ENCODE measurements at regions not wholly inside any gene's neighbourhood (a gene's known extent, or its start where the extent isn't known, plus 50 kb on each side); places are given as distances from the start of the nearest gene placed in this dataset.

DNA sequence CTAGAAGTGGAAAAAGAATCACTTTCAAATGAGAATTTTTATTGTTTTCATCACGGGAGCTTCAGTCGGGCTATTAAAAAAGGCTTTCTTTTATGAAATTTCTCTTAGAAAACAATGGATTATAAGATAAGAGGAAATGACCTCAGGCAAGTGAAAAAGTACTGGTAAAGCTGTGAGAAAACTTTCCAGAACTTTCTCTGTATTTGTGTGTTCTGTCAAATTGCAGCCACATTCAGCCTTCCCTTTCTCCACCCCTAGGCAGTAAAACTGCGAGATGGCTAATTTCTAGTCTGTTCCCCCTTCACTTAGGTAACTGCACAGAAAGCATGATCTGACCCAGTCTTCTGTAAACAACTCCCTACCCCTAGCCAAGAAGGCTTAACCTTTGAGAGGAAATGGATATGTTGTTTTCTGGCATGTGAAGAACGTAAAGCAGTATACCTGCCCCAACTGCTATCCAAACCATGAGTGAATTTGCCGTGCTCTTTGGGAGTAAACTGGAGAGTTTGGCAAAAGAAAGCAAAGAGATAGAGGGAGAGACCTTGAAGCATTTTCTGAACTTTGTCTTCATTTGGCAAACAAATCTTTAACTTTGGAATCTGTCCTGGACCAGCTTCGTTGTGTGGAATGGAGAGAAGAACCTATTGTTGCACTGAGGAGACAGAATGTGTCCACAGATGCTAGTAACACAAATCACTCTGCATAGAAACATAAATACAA, 105.4 kb downstream of the ETAA1 start:
- no peaks in the 10 kb centered on the region for H3K36me3 Mint-ChIP-seq
- ATAC-seq, result no peak
- no peak overlapping the region for H3K27ac Mint-ChIP-seq
- H3K4me3 Mint-ChIP-seq, result no peak overlapping the region
- ChIA-PET CTCF (interaction anchor here (0.6 kb wide), 1 partner anchor 25 kb away, joined by 4 read pairs; no protein-coding TSS in a partner anchor), POLR2A (no interaction called here)
- peaks cover 3% of the 10 kb centered on the region; the same call in 1 of the 2 replicates for H3K9me3 Mint-ChIP-seq
- no peak for DNase-seq (ENCODE audit: low spot score)
- H3K4me1 Mint-ChIP-seq, result peaks cover 4% of the 10 kb centered on the region; the same call in 1 of the 2 replicates
- no peaks in the 10 kb centered on the region; the same call in none of the 2 replicates for H3K27me3 Mint-ChIP-seq (ENCODE audit: low read depth)
- no peak for TF ChIP-seq E2F1 (CRISPR knock-in tag; IDR thresholded peaks at IDR 0.05)
- TF ChIP-seq, protein P1, sequence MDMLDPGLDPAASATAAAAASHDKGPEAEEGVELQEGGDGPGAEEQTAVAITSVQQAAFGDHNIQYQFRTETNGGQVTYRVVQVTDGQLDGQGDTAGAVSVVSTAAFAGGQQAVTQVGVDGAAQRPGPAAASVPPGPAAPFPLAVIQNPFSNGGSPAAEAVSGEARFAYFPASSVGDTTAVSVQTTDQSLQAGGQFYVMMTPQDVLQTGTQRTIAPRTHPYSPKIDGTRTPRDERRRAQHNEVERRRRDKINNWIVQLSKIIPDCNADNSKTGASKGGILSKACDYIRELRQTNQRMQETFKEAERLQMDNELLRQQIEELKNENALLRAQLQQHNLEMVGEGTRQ (CRISPR knock-in tag; IDR thresholded peaks at IDR 0.05), result no peak
- TF ChIP-seq ZNF317 (CRISPR knock-in tag; IDR thresholded peaks at IDR 0.05; ENCODE audit: borderline replicate concordance, low read depth), result no peak
- TF ChIP-seq STAT6 (CRISPR knock-in tag; conservative IDR thresholded peaks at IDR 0.05; ENCODE audit: low read depth), result no peak

- H3K27ac Mint-ChIP-seq, result no peak overlapping the region
These were observed 106.1 kb downstream of the ETAA1 start for GRCh38 chr2:67503066-67503795.

More at GRCh38 chr2:67503066-67503795, 106.1 kb downstream of the ETAA1 start:
- no peak for ATAC-seq
- DNase-seq (ENCODE audit: low spot score), result no peak
- TF ChIP-seq, protein P2, sequence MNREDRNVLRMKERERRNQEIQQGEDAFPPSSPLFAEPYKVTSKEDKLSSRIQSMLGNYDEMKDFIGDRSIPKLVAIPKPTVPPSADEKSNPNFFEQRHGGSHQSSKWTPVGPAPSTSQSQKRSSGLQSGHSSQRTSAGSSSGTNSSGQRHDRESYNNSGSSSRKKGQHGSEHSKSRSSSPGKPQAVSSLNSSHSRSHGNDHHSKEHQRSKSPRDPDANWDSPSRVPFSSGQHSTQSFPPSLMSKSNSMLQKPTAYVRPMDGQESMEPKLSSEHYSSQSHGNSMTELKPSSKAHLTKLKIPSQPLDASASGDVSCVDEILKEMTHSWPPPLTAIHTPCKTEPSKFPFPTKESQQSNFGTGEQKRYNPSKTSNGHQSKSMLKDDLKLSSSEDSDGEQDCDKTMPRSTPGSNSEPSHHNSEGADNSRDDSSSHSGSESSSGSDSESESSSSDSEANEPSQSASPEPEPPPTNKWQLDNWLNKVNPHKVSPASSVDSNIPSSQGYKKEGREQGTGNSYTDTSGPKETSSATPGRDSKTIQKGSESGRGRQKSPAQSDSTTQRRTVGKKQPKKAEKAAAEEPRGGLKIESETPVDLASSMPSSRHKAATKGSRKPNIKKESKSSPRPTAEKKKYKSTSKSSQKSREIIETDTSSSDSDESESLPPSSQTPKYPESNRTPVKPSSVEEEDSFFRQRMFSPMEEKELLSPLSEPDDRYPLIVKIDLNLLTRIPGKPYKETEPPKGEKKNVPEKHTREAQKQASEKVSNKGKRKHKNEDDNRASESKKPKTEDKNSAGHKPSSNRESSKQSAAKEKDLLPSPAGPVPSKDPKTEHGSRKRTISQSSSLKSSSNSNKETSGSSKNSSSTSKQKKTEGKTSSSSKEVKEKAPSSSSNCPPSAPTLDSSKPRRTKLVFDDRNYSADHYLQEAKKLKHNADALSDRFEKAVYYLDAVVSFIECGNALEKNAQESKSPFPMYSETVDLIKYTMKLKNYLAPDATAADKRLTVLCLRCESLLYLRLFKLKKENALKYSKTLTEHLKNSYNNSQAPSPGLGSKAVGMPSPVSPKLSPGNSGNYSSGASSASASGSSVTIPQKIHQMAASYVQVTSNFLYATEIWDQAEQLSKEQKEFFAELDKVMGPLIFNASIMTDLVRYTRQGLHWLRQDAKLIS (CRISPR knock-in tag; IDR thresholded peaks at IDR 0.05; ENCODE audit: borderline replicate concordance), result no peak
- TF ChIP-seq HMGA2 (CRISPR knock-in tag; IDR thresholded peaks at IDR 0.05), result no peak
- no peak for TF ChIP-seq ATF1 (CRISPR knock-in tag; IDR thresholded peaks at IDR 0.05)
- no peak for TF ChIP-seq TCF7 (CRISPR knock-in tag; IDR thresholded peaks at IDR 0.05; ENCODE audit: low read depth)
- TF ChIP-seq GRHL2 (CRISPR knock-in tag; IDR thresholded peaks at IDR 0.05; ENCODE audit: insufficient replicate concordance, severe bottlenecking), result no peak
- no peak for TF ChIP-seq ZBTB21 (CRISPR knock-in tag; IDR thresholded peaks at IDR 0.05; ENCODE audit: borderline replicate concordance)
- no peak for TF ChIP-seq ZNF671 (CRISPR knock-in tag; IDR thresholded peaks at IDR 0.05)
- TF ChIP-seq, protein P3, sequence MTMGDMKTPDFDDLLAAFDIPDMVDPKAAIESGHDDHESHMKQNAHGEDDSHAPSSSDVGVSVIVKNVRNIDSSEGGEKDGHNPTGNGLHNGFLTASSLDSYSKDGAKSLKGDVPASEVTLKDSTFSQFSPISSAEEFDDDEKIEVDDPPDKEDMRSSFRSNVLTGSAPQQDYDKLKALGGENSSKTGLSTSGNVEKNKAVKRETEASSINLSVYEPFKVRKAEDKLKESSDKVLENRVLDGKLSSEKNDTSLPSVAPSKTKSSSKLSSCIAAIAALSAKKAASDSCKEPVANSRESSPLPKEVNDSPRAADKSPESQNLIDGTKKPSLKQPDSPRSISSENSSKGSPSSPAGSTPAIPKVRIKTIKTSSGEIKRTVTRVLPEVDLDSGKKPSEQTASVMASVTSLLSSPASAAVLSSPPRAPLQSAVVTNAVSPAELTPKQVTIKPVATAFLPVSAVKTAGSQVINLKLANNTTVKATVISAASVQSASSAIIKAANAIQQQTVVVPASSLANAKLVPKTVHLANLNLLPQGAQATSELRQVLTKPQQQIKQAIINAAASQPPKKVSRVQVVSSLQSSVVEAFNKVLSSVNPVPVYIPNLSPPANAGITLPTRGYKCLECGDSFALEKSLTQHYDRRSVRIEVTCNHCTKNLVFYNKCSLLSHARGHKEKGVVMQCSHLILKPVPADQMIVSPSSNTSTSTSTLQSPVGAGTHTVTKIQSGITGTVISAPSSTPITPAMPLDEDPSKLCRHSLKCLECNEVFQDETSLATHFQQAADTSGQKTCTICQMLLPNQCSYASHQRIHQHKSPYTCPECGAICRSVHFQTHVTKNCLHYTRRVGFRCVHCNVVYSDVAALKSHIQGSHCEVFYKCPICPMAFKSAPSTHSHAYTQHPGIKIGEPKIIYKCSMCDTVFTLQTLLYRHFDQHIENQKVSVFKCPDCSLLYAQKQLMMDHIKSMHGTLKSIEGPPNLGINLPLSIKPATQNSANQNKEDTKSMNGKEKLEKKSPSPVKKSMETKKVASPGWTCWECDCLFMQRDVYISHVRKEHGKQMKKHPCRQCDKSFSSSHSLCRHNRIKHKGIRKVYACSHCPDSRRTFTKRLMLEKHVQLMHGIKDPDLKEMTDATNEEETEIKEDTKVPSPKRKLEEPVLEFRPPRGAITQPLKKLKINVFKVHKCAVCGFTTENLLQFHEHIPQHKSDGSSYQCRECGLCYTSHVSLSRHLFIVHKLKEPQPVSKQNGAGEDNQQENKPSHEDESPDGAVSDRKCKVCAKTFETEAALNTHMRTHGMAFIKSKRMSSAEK (CRISPR knock-in tag; IDR thresholded peaks at IDR 0.05; ENCODE audit: borderline replicate concordance), result no peak
- TF ChIP-seq, protein P4, sequence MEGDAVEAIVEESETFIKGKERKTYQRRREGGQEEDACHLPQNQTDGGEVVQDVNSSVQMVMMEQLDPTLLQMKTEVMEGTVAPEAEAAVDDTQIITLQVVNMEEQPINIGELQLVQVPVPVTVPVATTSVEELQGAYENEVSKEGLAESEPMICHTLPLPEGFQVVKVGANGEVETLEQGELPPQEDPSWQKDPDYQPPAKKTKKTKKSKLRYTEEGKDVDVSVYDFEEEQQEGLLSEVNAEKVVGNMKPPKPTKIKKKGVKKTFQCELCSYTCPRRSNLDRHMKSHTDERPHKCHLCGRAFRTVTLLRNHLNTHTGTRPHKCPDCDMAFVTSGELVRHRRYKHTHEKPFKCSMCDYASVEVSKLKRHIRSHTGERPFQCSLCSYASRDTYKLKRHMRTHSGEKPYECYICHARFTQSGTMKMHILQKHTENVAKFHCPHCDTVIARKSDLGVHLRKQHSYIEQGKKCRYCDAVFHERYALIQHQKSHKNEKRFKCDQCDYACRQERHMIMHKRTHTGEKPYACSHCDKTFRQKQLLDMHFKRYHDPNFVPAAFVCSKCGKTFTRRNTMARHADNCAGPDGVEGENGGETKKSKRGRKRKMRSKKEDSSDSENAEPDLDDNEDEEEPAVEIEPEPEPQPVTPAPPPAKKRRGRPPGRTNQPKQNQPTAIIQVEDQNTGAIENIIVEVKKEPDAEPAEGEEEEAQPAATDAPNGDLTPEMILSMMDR (IDR thresholded peaks at IDR 0.05), result no peak
- TF ChIP-seq, protein P1 (CRISPR knock-in tag; IDR thresholded peaks at IDR 0.05), result no peak
- TF ChIP-seq TEAD1 (CRISPR knock-in tag; IDR thresholded peaks at IDR 0.05), result no peak
- Mint-ChIP-seq H3K36me3 (no peaks in the 10 kb centered on the region), H3K4me1 (peaks cover 4% of the 10 kb centered on the region; the same call in 1 of the 2 replicates), H3K4me3 (no peak overlapping the region), H3K9me3 (peaks cover 3% of the 10 kb centered on the region; the same call in 1 of the 2 replicates), H3K27me3 (ENCODE audit: low read depth) (no peaks in the 10 kb centered on the region; the same call in none of the 2 replicates)
- ChIA-PET CTCF (interaction anchor here (0.6 kb wide), 1 partner anchor 26 kb away, joined by 4 read pairs; no protein-coding TSS in a partner anchor), POLR2A (no interaction called here)
